Neuronal stem cell (in vitro differentiated cells): ENCODE measurements at regions not wholly inside any gene's neighbourhood (a gene's known extent, or its start where the extent isn't known, plus 50 kb on each side); places are given as distances from the start of the nearest gene placed in this dataset.

ENCODE experiments used
- DNase-seq: peaks from one replicate; pipeline ENCODE4 v3.0.0-alpha.2; 2013; ENCODE audit warnings: low spot score
- H2AFZ ChIP-seq: one replicate; pipeline ENCODE4 v1.6.1; 2013; ENCODE audit warnings: mild to moderate bottlenecking, low read length, inconsistent platforms
- H2AK5ac ChIP-seq: 2 replicates; pipeline ENCODE4 v1.6.1; 2013; ENCODE audit warnings: low read depth, mild to moderate bottlenecking, inconsistent platforms, low read length, moderate library complexity, mixed read lengths
- H2BK120ac ChIP-seq: 2 replicates; pipeline ENCODE4 v1.6.1; 2013; ENCODE audit warnings: low read depth, mild to moderate bottlenecking, inconsistent platforms, low read length, moderate library complexity, mixed read lengths
- H2BK12ac ChIP-seq: one replicate; pipeline ENCODE4 v1.6.1; 2013; ENCODE audit warnings: low read length, inconsistent platforms
- H2BK15ac ChIP-seq: 2 replicates; pipeline ENCODE4 v1.6.1; 2013; ENCODE audit warnings: mild to moderate bottlenecking, low read length, inconsistent platforms, mixed read lengths
- H2BK5ac ChIP-seq: one replicate; pipeline ENCODE4 v1.6.1; 2013; ENCODE audit warnings: inconsistent platforms, mild to moderate bottlenecking, low read length, moderate library complexity
- H3K14ac ChIP-seq: one replicate; pipeline ENCODE4 v1.6.1; 2013; ENCODE audit warnings: low read length, inconsistent platforms
- H3K18ac ChIP-seq: 2 replicates; pipeline ENCODE4 v1.6.1; 2013; ENCODE audit warnings: low read length, inconsistent platforms
- H3K23ac ChIP-seq: 2 replicates; pipeline ENCODE4 v1.6.1; 2013; ENCODE audit warnings: low read depth, mild to moderate bottlenecking, mixed read lengths, low read length, inconsistent platforms; ENCODE audit not compliant: poor library complexity
- H3K27ac ChIP-seq: replicated peaks from 3 replicates; pipeline ENCODE4 v1.5.1; 2013; ENCODE audit warnings: low read length, inconsistent platforms
- H3K27me3 ChIP-seq, 3 experiments: 2 replicates each; pipeline ENCODE4 v1.6.1; 2013; ENCODE audit warnings: low read length in 3 of 3, mild to moderate bottlenecking in 2 of 3, inconsistent platforms in 1 of 3, low read depth in 1 of 3, mixed read lengths in 1 of 3, moderate library complexity in 1 of 3; ENCODE audit not compliant: control insufficient read depth in 3 of 3, insufficient read depth in 3 of 3
- H3K36me3 ChIP-seq, 2 donors: replicated peaks in 1 of 2; 2 replicates each; pipeline ENCODE4 v1.6.1; 2013; ENCODE audit warnings: low read length in 2 of 2; ENCODE audit not compliant: control insufficient read depth in 2 of 2, insufficient read depth in 2 of 2
- H3K4ac ChIP-seq: 2 replicates; pipeline ENCODE4 v1.6.1; 2013; ENCODE audit warnings: inconsistent platforms, mild to moderate bottlenecking, low read length, moderate library complexity
- H3K4me1 ChIP-seq, 2 donors: 1 replicate in 1 of 2; 2 replicates in 1 of 2; pipeline ENCODE4 v1.6.1; 2013; ENCODE audit warnings: low read length in 2 of 2, low read depth in 1 of 2; ENCODE audit not compliant: control insufficient read depth in 2 of 2, insufficient read depth in 1 of 2
- H3K4me2 ChIP-seq: one replicate; pipeline ENCODE4 v1.6.1; 2013; ENCODE audit warnings: mild to moderate bottlenecking, low read length, inconsistent platforms; ENCODE audit not compliant: insufficient read depth, poor library complexity, severe bottlenecking
- H3K4me3 ChIP-seq, 2 donors: 2 replicates each; pipeline ENCODE4 v1.5.1; 2013; ENCODE audit warnings: low read length in 2 of 2, mild to moderate bottlenecking in 2 of 2, inconsistent platforms in 1 of 2, moderate library complexity in 1 of 2
- H3K79me1 ChIP-seq: one replicate; pipeline ENCODE4 v1.6.1; 2013; ENCODE audit warnings: low read depth, mild to moderate bottlenecking, inconsistent platforms, low read length, moderate library complexity
- H3K9ac ChIP-seq: one replicate; pipeline ENCODE4 v1.6.1; 2013; ENCODE audit warnings: mild to moderate bottlenecking, low read depth, low read length, inconsistent platforms; ENCODE audit not compliant: poor library complexity
- H3K9me3 ChIP-seq, 2 donors: replicated peaks in 1 of 2; 2 replicates each; pipeline versions ENCODE3 to v1.6.1; 2013; ENCODE audit warnings: low read length in 2 of 2, mild to moderate bottlenecking in 2 of 2, inconsistent platforms in 1 of 2, low read depth in 1 of 2, mixed read lengths in 1 of 2, moderate library complexity in 1 of 2; ENCODE audit not compliant: control insufficient read depth in 2 of 2, insufficient read depth in 1 of 2
- H4K8ac ChIP-seq: one replicate; pipeline ENCODE4 v1.6.1; 2013; ENCODE audit warnings: low read depth, mild to moderate bottlenecking, inconsistent platforms, low read length, moderate library complexity
- H4K91ac ChIP-seq: one replicate; pipeline ENCODE4 v1.6.1; 2013; ENCODE audit warnings: low read length, low read depth, mild to moderate bottlenecking, inconsistent platforms; ENCODE audit not compliant: poor library complexity
- WGBS, 2 donors: extraction: QIAGEN DNeasy Blood & Tissue Kit; methylation state at CpG; one replicate each; pipeline ENCODE4 v1.1.7; 2013; ENCODE audit warnings: missing lambda C conversion rate in 2 of 2, mixed read lengths in 1 of 2; ENCODE audit not compliant: insufficient read length in 2 of 2, insufficient replicate concordance in 1 of 2; ENCODE audit errors: extremely low coverage in 2 of 2; 5-methylcytosine and 5-hydroxymethylcytosine counted together

DNA sequence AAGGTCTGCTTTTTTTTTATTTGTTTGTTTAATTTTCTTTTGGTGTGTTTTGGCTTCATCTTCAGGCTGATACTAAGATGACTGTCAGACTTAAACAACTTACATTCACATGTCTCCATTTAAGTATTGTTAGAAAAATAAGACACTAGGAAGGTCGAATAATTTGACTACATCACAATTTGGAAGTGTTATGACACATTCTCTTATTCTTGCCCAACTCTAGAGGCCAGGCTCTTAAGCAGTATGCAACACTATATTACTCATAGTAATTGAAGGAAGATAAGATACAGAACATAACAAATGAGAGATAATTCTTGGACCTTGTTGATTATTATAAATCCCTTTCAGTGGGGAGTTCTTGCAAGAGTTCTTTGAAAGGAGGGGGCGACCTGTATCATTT lies 295.3 kb upstream of the COL3A1 start:
- Histone ChIP-seq H3K4me3 (no peak overlapping the region), H3K79me1 (no peaks in the 10 kb centered on the region)

DNA sequence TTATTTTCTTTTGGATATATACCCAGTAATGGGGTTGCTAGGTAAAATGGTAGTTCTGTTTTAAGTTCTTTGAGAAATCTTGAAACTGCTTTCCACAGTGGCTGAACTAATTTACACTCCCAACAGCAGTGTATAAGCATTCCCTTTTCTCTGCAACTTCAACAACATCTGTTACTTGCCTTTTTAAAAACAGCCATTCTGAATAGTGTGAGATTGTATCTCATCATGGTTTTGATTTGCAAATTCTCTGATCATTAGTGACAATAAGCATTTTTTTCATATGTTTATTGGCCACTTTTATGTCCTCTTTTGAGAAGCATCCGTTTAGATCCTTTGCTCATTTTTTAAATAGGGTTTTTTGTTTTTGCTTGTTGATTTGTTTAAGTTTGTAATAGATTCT lies 291.3 kb upstream of the COL3A1 start:
- no peak overlapping the region for H3K23ac ChIP-seq
- no peak overlapping the region for H2BK15ac ChIP-seq
- no peak overlapping the region for H2BK5ac ChIP-seq
- H3K27me3 ChIP-seq = no peaks in the 10 kb centered on the region
- no peak overlapping the region for H3K14ac ChIP-seq
- H3K9ac ChIP-seq = no peak overlapping the region
- H3K27ac ChIP-seq = no peak overlapping the region
- H3K4me3 ChIP-seq = no peak overlapping the region
- H3K4ac ChIP-seq = no peak overlapping the region
- no peak overlapping the region for H3K4me2 ChIP-seq
- H3K79me1 ChIP-seq = no peaks in the 10 kb centered on the region
- no peak overlapping the region for H4K91ac ChIP-seq
- no peak overlapping the region for H4K8ac ChIP-seq
- no peak for DNase-seq
- H2BK120ac ChIP-seq = no peak overlapping the region
- no peaks in the 10 kb centered on the region for H3K4me1 ChIP-seq
- no peak overlapping the region for H2AK5ac ChIP-seq
- H3K9me3 ChIP-seq = no peaks in the 10 kb centered on the region
- no peak overlapping the region for H3K18ac ChIP-seq
- H2AFZ ChIP-seq = no peak overlapping the region
- H3K36me3 ChIP-seq = no peaks in the 10 kb centered on the region
- WGBS, 2 donors = no CpG with 5 or more reads among the region's 1 CpG
- no peak overlapping the region for H2BK12ac ChIP-seq

More for the DNA sequence above, 295.3 kb upstream of the COL3A1 start:
- H3K9me3 ChIP-seq = no peaks in the 10 kb centered on the region
- H2BK5ac ChIP-seq = no peak overlapping the region
- H4K91ac ChIP-seq = no peak overlapping the region
- no peak overlapping the region for H2BK120ac ChIP-seq
- H3K18ac ChIP-seq = no peak overlapping the region
- H4K8ac ChIP-seq = no peak overlapping the region
- H2AFZ ChIP-seq = no peak overlapping the region
- H2BK12ac ChIP-seq = no peak overlapping the region
- no peak overlapping the region for H3K4me2 ChIP-seq
- no peak overlapping the region for H3K23ac ChIP-seq
- H3K4me1 ChIP-seq = no peaks in the 10 kb centered on the region
- no peak overlapping the region for H3K9ac ChIP-seq
- H2AK5ac ChIP-seq = no peak overlapping the region
- no peak overlapping the region for H3K4ac ChIP-seq
- no CpG with 5 or more reads among the region's 2 CpGs for WGBS, 2 donors
- no peak overlapping the region for H3K14ac ChIP-seq
- no peak overlapping the region for H2BK15ac ChIP-seq
- no peaks in the 10 kb centered on the region for H3K36me3 ChIP-seq
- no peak for DNase-seq
- no peak overlapping the region for H3K27ac ChIP-seq
- no peaks in the 10 kb centered on the region for H3K27me3 ChIP-seq

DNA sequence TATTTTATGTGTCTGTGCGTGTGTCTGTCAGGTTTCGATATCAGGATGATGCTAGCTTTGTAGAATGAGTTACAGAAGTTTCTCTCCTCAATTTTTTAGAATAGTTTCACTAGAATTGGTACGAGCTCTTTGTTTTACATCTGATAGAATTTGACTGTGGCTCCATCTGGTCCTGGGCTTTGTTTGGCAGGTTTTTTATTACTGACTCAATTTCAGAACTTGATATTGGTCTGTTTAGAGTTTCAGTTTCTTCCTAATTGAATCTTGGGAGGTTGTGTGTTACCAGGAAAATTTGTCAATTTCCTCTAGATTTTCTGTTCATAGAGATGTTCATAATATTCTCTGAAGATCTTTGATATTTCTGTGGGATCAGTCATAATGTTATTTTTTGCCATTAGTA lies 289.4 kb upstream of the COL3A1 start:
- Histone ChIP-seq H3K14ac (no peak overlapping the region), H3K18ac (no peak overlapping the region), H3K27me3 (no peaks in the 10 kb centered on the region), H3K9me3 (peaks cover 1 to 5% of the 10 kb centered on the region in 2 donors), H3K4me3 (no peak overlapping the region), H4K91ac (no peak overlapping the region), H3K79me1 (no peaks in the 10 kb centered on the region), H2BK15ac (no peak overlapping the region), H2AK5ac (no peak overlapping the region), H3K9ac (no peak overlapping the region), H2BK5ac (no peak overlapping the region), H3K4ac (no peak overlapping the region), H3K4me1 (no peaks in the 10 kb centered on the region), H3K23ac (no peak overlapping the region), H3K27ac (no peak overlapping the region), H2BK120ac (no peak overlapping the region), H3K4me2 (no peak overlapping the region), H3K36me3 (no peaks in the 10 kb centered on the region), H2BK12ac (no peak overlapping the region), H2AFZ (no peak overlapping the region), H4K8ac (no peak overlapping the region)
- no peak for DNase-seq
- WGBS, 2 donors = no CpG with 5 or more reads among the region's 3 CpGs

DNA sequence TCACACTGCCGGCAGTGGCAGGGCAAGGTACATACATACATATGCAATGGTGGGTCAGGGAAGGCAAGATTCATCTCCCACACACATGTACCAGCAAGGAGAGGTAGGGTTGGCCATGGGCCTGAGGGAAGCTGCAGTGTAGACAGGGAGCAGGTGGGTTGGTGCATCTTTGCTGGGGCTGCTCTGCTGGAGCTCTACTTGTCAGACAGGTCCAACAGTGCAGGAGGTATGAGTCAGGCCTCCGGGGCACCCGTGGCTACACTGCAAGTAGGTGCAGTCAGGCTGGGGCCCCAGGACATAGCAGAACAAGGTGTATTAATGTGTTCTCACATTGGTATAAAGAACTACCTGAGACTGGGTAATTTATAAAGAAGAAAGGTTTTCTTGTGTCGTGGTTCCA lies 281.1 kb upstream of the COL3A1 start:
- no peak overlapping the region for H3K4ac ChIP-seq
- peak overlapping the region; percentile 55 for H3K23ac ChIP-seq
- peaks cover 4 to 10% of the 10 kb centered on the region in 2 donors for H3K9me3 ChIP-seq
- peak overlapping the region; percentile 65 for H2AFZ ChIP-seq
- no peaks in the 10 kb centered on the region for H3K79me1 ChIP-seq
- H3K4me2 ChIP-seq = no peak overlapping the region
- WGBS, 2 donors = no CpG with 5 or more reads among the region's 4 CpGs
- H2BK12ac ChIP-seq = no peak overlapping the region
- peak overlapping the region; percentile 64 for H3K18ac ChIP-seq
- no peaks in the 10 kb centered on the region for H3K36me3 ChIP-seq
- H3K4me3 ChIP-seq = peak overlapping the region in 1 of 2 donors; percentile 0
- H2BK120ac ChIP-seq = no peak overlapping the region
- no peak overlapping the region for H3K27ac ChIP-seq
- no peak overlapping the region for H2AK5ac ChIP-seq
- no peak overlapping the region for H4K8ac ChIP-seq
- peak overlapping the region; percentile 85 for H4K91ac ChIP-seq
- H2BK5ac ChIP-seq = no peak overlapping the region
- H3K27me3 ChIP-seq = no peaks in the 10 kb centered on the region
- no peak for DNase-seq
- no peak overlapping the region for H3K9ac ChIP-seq
- peak overlapping the region; percentile 89 for H3K14ac ChIP-seq
- peak overlapping the region; percentile 37 for H2BK15ac ChIP-seq
- H3K4me1 ChIP-seq = peaks cover 0 to 4% of the 10 kb centered on the region in 2 donors
